ENCODE measurements at regions not wholly inside any gene's neighbourhood (a gene's known extent, or its start where the extent isn't known, plus 50 kb on each side); places are given as distances from the start of the nearest gene placed in this dataset.
"Not testable (repeated sequence)": the region's sequence is repeated elsewhere in the genome, so short reads cannot be mapped to it uniquely, and the experiment has no call there.

DNA sequence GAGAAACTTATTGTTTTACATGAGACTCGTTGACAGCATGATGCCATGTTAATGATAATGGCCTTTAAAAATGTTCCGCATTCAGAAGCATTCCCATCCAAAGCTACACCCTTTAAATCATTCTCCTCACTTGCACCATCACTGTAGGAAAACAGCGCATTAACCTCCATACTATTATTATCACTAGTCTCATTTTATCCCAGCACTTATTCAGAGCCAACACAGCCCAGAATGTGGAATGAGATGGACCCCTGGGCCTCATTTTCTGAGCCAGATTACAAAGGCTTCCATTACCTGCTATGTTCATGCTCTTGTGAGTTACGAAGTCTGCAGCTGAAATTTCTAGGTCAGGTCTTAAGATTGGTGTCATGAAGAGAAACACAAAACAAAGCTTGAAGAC lies 159.4 kb downstream of the HS3ST3A1 start:
- no peak for DNase-seq

- no peak for DNase-seq
These were observed 159.9 kb downstream of the HS3ST3A1 start for GRCh38 chr17:13441873-13442272.

DNA sequence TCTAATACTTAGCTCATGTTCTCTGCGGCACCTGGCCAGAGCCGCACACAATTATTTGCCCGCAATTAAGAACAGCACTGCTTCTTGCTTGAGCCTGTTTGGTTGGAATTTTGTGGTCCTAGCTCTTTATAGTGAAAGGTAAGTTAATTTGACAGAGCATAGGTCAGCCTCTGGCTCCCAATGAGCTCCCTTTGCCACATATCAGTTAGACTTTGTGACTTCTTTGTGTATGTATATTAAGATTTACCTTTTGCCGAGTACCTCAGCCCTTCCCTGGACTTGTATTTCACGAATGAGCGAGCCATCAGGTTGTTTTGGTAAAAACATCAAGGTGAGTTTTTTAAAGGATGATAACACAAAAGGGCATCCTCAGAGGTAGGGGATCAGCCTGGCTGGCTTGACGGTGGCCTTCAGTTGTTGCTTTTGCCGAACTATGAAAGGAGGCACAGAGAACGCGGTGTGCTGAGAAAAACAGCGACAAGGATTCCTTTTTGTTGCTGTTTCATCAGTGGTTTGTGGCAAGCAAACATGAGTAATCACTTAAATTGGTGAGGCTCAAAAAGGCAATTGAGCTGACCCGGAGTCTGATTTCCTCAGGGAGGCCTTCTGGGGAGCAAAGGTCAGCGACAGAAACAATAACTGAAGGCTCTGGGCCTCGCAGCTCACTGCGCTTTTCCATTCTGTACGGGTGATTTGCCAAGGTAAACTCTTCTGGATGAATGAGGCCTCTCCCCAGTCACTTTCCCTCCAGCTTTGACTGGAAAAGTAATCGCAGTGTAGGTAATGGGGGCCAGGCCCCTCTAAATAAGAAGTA lies 163.6 kb downstream of the HS3ST3A1 start:
- no peak for DNase-seq

GRCh38 chr17:13435230-13435629 lies 166.5 kb downstream of the HS3ST3A1 start:
- no peak for DNase-seq

DNA sequence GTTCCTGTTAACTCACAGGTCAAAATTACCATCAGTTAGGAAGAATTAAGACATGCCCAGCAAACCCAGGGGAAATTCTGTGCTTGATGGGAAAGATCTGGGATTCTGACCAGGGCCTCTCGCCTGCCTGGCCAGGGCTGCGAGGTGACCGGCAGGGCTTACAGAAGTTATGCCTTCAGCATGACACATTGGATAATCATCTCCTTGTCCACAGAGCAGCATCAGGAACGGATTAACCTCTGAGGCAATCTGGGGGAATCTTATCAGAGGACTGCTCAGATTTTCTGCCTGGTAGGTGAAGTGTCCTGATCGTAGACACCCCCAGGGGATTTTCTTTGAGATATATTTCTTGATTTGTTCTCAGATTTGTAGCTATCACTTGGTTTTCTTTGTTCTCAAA lies 172.5 kb downstream of the HS3ST3A1 start:
- no peak for DNase-seq

GRCh38 chr17:13428611-13429042 lies 173.1 kb downstream of the HS3ST3A1 start:
- no peak for DNase-seq

DNA sequence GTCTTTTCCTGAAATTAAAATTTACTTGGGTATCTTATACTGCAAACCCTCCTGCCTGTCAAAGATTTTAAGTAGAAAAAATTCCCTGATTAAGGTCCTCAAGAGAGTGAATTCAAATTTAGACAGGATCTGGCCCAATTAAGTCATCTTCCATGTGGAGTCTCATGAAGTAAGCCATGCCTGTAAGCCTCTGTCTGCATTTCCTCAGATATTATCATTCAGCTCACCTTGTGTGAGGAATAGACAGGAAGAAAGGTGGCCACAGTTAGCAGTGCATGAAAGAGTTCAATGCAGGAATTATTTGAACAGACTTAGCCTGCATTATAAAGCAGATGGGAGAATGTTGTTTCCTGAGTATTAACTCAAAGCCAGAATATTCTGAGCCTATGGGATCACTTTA lies 174.7 kb downstream of the HS3ST3A1 start:
- no peak for DNase-seq

GRCh38 chr17:13425390-13425789 lies 176.3 kb downstream of the HS3ST3A1 start:
- DNase-seq, result no peak

DNA sequence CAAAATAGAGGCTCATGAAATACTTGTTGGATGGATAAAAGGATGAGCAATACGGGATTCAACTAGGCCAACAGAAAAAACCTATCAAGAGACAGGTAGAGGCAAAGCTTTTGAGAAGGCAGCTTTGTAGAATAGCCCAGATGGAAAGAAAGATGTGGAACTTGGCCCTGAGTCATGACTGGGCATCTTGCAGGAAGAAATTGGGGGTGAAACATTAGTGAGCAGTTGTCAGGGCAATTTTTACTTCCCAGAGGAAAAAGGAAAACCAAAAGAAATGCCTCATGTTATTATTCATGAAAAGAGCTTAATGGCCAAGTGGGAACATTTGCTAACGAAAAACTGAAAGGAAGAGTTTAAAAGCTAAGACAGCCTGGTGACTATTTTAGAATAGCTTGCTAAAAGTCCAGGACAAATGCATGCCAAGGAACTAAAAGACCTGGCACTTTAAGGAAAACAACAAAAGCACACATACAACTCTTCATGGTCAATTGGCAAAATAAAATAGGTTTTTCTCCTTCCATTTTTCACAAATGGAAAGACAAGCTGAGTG lies 180.1 kb downstream of the HS3ST3A1 start:
- DNase-seq, result no peak

DNA sequence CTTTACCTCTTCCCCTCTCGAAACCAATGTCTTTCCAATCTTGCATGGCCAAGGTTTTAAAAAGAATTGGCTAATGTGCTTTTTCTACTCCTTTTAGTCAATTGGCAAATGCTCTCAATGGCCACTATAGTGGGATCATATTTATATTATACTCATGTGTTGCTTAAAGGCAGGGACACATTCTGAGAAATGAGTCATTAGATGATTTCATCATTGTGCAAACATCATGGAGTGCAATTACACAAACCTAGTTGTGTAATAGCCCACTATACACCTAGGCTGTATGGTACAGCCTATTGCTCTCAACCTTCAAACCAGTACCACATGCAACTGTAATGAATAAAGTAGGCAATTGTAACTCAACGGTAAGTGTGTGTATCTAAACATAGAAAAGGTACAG lies 180.9 kb downstream of the HS3ST3A1 start:
- DNase-seq, result no peak

DNA sequence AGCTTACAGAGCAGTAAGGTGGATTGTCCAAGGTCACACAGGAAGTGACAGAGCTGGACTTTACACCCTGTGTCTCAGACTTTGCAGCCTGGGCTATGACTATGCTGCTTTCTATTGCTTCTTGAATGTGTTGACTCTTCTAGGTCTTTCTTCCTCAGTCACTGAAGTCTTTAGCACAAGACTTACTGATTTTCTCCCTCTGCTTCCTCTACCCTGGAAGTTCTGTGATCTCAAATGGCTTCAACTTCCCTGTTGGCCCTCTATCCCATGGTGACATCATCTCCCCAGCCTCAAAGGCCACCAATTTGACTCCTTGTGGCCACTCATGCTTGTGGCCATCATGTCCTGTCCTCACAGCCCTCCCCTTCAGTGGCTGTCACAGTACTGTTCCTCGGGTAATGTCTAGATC lies 181.3 kb downstream of the HS3ST3A1 start:
- no peak for DNase-seq

GRCh38 chr17:13419676-13420075 lies 182.1 kb downstream of the HS3ST3A1 start:
- no peak for DNase-seq

DNA sequence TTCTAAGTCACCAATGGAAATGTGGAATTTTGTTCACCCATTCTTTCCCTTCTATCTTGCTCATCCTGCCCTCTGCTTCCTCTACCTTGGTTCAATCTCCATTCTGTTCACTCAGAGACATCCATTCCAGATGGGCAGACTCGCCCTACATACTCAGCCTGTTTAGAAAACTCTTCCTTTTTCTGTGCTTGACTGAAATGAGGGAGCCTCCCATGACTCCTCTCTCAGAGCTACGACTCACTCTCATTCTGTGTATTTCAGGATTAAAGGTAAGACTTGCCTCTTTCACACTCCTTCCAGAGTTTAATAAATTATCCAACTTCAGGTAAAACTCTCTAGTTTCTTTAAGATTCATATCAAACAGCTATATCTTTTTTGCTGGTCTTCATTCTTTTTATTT lies 182.8 kb downstream of the HS3ST3A1 start:
- no peak for DNase-seq

- no peak for DNase-seq
These were observed 184.3 kb downstream of the HS3ST3A1 start for GRCh38 chr17:13417381-13417950.

DNA sequence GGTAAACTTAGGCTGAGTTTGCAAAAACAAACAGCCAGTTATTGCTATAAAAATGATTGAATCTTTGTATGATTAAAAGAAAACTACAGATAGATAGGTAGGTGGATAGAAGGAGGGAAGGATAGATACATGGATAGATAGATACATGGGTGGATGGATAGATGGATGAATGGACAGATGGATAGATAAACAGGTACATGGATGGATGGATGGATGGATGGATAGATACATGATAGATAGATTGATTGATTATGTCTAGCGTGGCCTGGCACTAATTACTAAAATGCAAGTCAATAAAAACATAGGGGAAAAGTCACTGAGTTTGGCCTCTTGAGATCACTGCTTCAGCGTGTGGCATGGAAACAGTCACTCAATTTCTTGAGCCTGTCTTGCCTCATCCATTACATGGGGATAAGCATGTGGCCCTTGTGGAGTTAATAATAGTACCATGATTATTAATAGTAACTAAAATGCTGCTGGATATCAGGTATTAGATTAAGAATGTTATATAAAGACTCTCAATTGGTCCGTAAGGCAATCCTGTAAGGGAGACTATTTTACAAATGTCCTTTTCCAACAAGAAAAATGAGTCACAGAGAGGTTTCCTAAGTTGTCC lies 184.9 kb downstream of the HS3ST3A1 start:
- DNase-seq, result no peak

GRCh38 chr17:13415871-13416416 lies 185.8 kb downstream of the HS3ST3A1 start:
- no peak for DNase-seq

DNA sequence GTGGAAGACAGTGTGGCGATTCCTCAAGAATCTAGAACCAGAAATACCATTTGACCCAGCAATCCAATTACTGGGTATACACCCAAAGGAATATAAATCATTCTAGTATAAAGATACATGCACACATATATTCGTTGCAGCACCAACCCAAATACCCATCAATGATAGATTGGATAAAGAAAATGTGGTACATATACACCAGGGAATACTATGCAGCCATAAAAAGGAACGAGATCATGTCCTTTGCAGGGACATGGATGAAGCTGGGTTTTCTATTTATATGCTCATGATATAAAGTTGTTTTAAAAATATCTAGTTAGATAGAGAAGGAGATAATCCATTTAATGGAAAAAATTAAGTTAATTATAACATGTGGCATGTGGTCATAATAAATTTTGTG lies 186.5 kb downstream of the HS3ST3A1 start:
- not testable (repeated sequence) for DNase-seq

GRCh38 chr17:13413001-13413400 lies 188.7 kb downstream of the HS3ST3A1 start:
- DNase-seq, result no peak

DNA sequence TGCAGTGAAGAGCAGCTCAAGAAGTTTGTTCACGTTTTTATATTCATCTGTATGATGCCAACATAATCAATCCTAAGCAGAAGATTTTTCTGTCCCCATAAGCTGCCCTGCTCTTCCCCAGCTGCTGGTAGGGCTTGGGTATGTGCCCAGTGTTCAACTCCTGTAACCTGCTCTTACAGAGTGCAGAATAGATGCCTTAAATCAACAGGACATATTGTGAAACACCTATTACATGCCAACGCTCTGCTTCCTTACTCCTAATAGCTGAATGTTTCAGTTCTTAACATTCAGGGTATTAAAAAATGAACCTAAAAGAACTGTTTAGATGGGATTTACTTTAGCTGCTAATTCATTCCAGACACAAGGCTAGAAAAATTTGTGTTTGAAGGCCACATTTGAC lies 190.9 kb downstream of the HS3ST3A1 start:
- DNase-seq, result no peak

DNA sequence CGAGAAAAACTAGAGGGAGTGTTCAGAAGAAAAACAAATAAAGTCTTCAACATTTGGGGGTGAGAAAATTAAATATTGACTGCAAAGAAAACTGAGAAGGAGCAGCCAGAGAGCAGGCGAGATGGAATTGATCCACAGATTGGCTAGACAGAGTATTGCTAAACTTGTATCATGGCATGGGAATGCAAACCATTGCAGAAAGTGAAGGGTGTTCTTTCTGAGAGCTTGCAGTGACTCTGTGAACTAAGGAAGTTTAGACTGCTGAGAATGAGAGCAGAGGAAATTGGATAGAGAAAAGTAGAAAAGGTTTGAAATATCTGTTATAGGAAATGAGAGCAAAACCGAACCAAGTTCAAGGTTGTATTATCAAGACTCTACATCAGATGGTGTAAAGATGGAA lies 191.5 kb downstream of the HS3ST3A1 start:
- no peak for DNase-seq

GRCh38 chr17:13409455-13409854 lies 192.3 kb downstream of the HS3ST3A1 start:
- DNase-seq, result no peak

GRCh38 chr17:13407381-13407780 lies 194.3 kb downstream of the HS3ST3A1 start:
- DNase-seq, result no peak

DNA sequence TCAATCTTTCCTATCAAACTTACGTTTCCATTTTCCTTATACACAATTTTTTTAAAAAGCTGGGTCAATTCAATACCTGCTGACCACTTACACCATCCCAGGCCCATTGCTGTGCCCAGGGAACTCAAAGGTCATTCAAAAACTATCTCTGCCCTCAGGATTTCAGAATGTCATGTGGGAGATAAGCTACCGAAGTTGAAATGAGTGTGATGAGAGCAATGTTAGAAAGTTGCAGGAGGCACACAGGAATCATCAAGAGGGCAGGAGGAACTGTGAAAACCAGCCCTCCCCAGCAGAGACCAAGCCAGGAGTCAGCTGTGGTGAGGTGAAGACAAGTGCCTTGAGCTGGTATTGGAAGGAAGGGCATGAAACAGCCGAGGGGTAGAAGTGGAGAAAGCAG lies 195.9 kb downstream of the HS3ST3A1 start:
- no peak for DNase-seq

DNA sequence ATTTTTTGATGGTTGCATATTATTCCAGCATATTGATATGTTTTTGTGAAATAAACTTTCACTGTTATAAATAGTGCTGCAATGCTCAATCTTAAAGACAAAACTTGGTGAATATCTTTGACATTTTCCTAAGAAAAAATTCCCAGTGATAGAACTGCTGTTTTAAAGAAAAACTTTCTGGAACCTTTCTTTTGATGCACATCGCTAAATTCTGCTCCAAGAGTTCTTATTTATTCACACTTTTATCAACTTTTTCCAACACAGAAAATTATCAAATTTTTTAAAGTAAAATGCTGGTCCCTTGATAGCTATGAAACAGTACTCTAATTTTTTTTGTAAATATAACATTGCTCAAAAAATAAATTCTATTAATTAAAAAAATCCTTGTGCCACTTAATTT lies 196.6 kb downstream of the HS3ST3A1 start:
- DNase-seq, result no peak

Data from NCI-H748 treated with DMSO at 0.1 percent for 48 hours (cell line).